ENCODE measurements at regions not wholly inside any gene's neighbourhood (a gene's known extent, or its start where the extent isn't known, plus 50 kb on each side); places are given as distances from the start of the nearest gene placed in this dataset.

- TF ChIP-seq, protein P1, sequence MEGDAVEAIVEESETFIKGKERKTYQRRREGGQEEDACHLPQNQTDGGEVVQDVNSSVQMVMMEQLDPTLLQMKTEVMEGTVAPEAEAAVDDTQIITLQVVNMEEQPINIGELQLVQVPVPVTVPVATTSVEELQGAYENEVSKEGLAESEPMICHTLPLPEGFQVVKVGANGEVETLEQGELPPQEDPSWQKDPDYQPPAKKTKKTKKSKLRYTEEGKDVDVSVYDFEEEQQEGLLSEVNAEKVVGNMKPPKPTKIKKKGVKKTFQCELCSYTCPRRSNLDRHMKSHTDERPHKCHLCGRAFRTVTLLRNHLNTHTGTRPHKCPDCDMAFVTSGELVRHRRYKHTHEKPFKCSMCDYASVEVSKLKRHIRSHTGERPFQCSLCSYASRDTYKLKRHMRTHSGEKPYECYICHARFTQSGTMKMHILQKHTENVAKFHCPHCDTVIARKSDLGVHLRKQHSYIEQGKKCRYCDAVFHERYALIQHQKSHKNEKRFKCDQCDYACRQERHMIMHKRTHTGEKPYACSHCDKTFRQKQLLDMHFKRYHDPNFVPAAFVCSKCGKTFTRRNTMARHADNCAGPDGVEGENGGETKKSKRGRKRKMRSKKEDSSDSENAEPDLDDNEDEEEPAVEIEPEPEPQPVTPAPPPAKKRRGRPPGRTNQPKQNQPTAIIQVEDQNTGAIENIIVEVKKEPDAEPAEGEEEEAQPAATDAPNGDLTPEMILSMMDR (conservative IDR thresholded peaks at IDR 0.05; ENCODE audit: low read depth, low read length) = no peak
- TF ChIP-seq EZH2phosphoT487 (IDR thresholded peaks at IDR 0.05; ENCODE audit: borderline replicate concordance, low read length) (no peak), EZH2 (IDR thresholded peaks at IDR 0.05; ENCODE audit: low read length, unreplicated experiment) (no peak)
Observed at GRCh38 chr14:53744857-53745256, 211.8 kb downstream of the BMP4 start.

All from PC-3 (cell line).